HG03571 (cell line): ENCODE measurements at regions not wholly inside any gene's neighbourhood (a gene's known extent, or its start where the extent isn't known, plus 50 kb on each side); places are given as distances from the start of the nearest gene placed in this dataset.
"Not testable (repeated sequence)": the region's sequence is repeated elsewhere in the genome, so short reads cannot be mapped to it uniquely, and the experiment has no call there.

Source experiments
- ATAC-seq: cut with Tn5 transposase; IDR thresholded peaks from one replicate; pipeline ENCODE4 v1.9.1; 2021; ENCODE audit not compliant: unreplicated experiment

DNA sequence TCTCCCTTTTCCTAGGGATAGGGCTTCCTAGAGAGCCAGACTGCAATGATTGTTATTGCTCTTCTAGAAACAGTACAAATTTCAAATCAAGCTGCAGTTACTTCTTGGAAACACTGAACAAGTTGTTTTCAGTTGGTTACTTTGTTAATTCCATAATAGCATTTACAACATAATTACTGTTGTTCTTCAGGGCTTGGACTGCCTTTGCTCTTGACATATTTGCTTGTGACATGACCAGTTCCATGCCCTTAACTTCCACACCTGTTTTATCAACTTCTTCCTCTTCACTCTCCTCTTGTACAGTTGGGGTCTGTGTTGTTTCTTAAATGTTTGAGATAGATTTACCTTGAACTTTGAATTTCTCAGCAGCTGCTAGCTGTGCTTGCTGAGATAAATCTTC is 104.4 kb downstream of the SEC23IP start:
- no peak for ATAC-seq

GRCh38 chr10:119997429-119997828 is 104.9 kb downstream of the SEC23IP start:
- no peak for ATAC-seq

DNA sequence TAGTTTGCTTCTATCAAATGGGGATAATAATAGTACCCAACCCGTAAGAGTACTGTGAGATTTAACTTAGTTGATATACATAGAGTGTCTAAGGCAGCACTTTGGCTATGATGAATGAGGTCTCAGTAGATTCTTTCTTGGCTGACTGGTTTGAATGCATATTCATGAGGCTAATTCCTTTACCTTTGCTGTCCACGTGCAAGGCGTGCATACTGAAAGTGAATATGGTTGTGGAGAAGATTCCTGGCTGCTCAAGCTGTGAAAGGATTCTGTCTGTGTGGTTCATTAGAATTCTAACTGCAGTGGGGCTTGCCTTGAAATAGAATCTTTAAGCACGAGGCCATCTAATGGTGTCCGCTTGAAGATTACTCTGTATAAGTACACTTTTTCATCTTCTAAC is 110.3 kb downstream of the SEC23IP start:
- no peak for ATAC-seq

- no peak for ATAC-seq
Measured at GRCh38 chr10:120005207-120006201, 113.0 kb downstream of the SEC23IP start.

GRCh38 chr10:120007261-120007660 is 114.7 kb downstream of the SEC23IP start:
- no peak for ATAC-seq

DNA sequence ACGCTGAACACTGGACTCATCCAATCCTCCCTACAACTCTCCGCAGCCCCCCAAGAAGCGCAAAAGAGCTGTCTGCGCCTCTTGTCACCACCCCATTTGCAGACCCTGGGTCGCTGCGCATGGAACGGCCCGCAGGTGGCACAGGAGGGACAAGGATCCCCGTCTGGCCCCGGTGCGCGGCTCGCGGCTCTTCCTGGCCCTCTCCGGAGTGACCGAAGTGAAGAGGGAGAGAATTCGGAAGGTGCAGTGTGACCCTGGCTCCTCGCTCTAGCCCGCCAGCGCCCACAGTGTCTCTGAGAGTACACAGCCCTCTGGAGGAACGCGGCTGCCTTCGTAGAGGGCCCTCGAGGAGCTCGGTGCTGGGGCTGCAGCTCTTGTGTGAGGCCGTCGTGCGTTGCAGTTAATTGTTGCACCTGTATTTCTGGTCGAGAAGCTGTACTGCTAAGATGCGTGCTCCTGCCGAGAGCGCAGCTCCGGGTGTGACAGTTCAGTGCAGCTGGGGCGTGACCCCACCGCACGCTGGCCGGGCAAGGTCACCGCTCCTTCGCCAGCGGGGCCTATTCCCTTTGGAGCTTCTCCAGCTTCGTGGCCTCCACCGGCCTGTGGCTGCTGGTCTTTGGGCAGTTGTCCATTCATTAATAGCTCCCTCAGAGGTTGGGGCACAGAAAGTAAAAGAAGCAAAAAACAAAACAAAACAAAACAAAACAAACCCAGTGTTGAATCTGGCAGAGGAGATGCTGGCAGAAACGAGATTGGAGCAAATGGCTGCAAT is 119.0 kb downstream of the SEC23IP start:
- ATAC-seq = no peak

DNA sequence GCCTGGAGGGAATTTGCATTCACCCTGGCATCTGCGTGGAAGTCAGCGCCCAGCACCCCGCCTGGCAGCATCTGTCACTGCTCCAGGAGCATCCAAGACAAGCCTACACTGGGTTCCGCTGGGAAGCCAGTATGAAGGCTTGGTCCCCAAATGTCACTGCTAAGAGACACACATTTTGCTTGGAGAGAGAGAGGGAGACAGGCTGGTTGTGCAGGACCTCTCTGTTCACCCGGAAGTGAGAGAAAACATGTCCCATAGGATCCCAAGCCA is 119.5 kb downstream of the SEC23IP start:
- no peak for ATAC-seq

GRCh38 chr10:120012566-120012965 is 120.0 kb downstream of the SEC23IP start:
- no peak for ATAC-seq

- ATAC-seq = no peak
Measured at GRCh38 chr10:120014031-120014430, 121.5 kb downstream of the SEC23IP start.

- no peak for ATAC-seq
Measured at GRCh38 chr10:120015064-120015463, 122.5 kb downstream of the SEC23IP start.

DNA sequence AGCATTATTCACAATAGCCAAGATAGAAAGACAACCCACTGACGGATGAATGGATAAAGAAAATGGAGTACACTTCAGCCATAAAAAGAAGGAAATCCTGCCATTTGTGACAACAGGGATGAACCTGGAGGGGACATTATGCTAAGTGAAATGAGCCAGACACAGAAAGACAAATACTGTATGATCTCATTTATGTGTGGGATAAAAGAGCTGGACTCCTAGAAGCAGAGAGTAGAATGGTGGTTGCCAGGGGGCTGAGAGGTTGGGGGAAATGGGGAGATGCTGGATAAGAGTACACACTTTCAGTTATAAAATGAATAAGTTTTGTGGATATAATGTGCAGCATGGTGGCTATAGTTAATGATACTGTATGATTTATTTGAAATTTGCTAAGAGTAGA is 124.4 kb downstream of the SEC23IP start:
- ATAC-seq = no peak

DNA sequence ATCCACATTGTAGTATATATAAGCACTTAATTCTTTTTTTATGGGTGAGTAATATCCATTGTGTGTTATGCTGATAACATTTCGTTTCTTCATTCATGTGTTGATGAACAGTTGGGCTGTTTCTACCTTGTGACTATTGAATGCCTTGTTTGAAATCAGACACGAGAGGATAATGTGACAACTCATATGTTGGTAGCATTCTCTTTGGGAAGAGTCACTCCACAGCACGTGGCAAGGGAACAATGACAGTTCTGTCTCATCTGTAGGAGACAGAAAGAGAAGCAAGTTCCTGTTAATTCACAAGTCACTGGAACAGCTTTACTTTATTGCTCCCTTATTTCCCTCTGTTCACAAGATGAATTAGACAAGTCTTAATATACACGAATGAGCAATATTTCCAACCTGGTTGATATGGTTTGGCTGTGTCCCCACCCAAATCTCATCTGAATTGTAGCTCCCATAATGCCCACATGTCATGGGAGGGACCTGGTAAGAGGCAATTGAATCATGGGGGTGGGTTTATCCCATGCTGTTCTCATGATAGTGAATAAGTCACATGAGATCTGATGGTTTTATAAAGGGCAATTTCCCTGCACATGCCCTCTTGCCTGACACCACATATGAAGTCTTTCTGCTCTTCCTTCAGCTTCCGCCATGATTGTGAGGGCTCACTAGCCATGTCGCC is 125.3 kb downstream of the SEC23IP start:
- no peak for ATAC-seq

GRCh38 chr10:120018695-120019094 is 126.2 kb downstream of the SEC23IP start:
- no peak for ATAC-seq

GRCh38 chr10:120019568-120019967 is 127.0 kb downstream of the SEC23IP start:
- ATAC-seq = no peak

DNA sequence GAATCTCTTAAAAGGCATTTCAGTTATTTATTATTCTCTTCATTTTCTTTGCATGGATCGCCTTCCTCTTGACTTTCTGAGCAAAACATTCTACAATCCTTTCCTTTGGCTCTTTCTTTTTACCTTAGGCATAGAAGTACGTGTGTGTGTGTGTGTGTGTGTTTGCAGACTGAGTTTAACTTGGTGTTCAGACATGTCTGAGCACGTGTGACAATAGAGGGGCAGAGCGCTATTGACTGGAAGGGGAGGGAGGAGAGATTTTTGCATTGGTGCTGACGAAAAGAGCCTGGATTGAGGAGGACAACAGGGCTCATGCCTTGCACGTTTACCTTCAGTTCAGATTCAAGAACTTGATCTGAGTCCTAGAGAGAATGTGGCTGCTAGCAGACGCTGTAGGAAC is 129.8 kb downstream of the SEC23IP start:
- ATAC-seq = no peak

- ATAC-seq = no peak
Measured at GRCh38 chr10:120034236-120034635, 141.7 kb downstream of the SEC23IP start.

- ATAC-seq = no peak
Measured at GRCh38 chr10:120039046-120039445, 146.5 kb downstream of the SEC23IP start.

GRCh38 chr10:120039826-120040225 is 147.3 kb downstream of the SEC23IP start:
- ATAC-seq = no peak

GRCh38 chr10:120041807-120042559 is 149.5 kb downstream of the SEC23IP start:
- no peak for ATAC-seq

DNA sequence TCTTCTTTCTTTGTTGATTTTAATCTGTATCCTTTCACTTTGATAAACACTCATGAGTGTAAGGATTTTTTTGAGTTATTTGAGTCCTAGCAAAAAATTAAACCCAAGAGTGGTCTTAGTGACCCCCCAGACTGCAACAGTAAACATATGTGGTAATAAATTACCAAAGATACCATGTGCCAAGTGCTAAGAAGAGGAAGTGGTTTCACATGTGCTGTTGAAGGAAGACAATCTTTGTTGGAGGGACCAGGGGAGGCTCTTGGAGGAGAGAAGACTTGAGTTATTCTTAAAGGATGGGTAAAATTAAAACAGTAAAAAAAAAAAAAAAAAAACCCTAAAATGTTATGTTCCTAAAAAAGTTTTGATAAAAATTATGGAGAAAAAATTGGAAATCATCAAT is 150.2 kb downstream of the SEC23IP start:
- ATAC-seq = no peak

DNA sequence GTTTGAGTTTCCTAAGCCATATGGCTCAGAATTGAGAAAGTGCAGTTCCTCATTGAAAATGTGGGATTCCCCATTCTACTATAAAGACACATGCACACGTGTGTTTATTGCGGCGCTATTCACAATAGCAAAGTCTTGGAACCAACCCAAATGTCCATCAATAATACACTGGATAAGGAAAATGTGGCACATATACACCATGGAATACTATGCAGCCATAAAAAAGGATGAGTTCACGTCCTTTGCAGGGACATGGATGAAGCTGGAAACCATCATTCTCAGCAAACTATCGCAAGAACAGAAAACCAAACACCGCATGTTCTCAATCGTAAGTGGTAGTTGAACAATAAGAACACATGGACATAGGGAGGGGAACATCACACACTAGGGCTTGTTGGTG is 154.8 kb downstream of the SEC23IP start:
- ATAC-seq = not testable (repeated sequence)
